ENCODE measurements at regions not wholly inside any gene's neighbourhood (a gene's known extent, or its start where the extent isn't known, plus 50 kb on each side); places are given as distances from the start of the nearest gene placed in this dataset.

GRCh38 chr4:152083338-152083737 lies 322.5 kb upstream of the GATB start:
- TF ChIP-seq, protein P1, sequence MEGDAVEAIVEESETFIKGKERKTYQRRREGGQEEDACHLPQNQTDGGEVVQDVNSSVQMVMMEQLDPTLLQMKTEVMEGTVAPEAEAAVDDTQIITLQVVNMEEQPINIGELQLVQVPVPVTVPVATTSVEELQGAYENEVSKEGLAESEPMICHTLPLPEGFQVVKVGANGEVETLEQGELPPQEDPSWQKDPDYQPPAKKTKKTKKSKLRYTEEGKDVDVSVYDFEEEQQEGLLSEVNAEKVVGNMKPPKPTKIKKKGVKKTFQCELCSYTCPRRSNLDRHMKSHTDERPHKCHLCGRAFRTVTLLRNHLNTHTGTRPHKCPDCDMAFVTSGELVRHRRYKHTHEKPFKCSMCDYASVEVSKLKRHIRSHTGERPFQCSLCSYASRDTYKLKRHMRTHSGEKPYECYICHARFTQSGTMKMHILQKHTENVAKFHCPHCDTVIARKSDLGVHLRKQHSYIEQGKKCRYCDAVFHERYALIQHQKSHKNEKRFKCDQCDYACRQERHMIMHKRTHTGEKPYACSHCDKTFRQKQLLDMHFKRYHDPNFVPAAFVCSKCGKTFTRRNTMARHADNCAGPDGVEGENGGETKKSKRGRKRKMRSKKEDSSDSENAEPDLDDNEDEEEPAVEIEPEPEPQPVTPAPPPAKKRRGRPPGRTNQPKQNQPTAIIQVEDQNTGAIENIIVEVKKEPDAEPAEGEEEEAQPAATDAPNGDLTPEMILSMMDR (IDR thresholded peaks at IDR 0.05; ENCODE audit: low read depth, low read length, poor library complexity, severe bottlenecking) = no peak
- TF ChIP-seq EZH2phosphoT487 (IDR thresholded peaks at IDR 0.05; ENCODE audit: borderline replicate concordance, low read length) = no peak
- no peaks in the 10 kb centered on the region for H3K36me3 ChIP-seq (ENCODE audit: control insufficient read depth, low read length)
- H3K9me3 ChIP-seq (ENCODE audit: control insufficient read depth, insufficient read depth, low read length) = peaks cover 8% of the 10 kb centered on the region; the same call in 1 of the 2 replicates
- no peaks in the 10 kb centered on the region for H3K79me2 ChIP-seq (ENCODE audit: control insufficient read depth, low read length)
- no peak overlapping the region for H3K27ac ChIP-seq (ENCODE audit: low read depth, low read length)
- no peaks in the 10 kb centered on the region for H3F3A ChIP-seq (ENCODE audit: control insufficient read depth, insufficient read depth)
- no peak overlapping the region for H3K4me2 ChIP-seq (ENCODE audit: low read length)
- no peaks in the 10 kb centered on the region for H4K20me1 ChIP-seq (ENCODE audit: control insufficient read depth, insufficient read depth, low read depth, low read length)
- peaks cover 18% of the 10 kb centered on the region for H3K4me1 ChIP-seq (ENCODE audit: control insufficient read depth, low read length)
- H3K9me2 ChIP-seq (replicated peaks; ENCODE audit: control insufficient read depth, low read length) = no peaks in the 10 kb centered on the region
- no peaks in the 10 kb centered on the region for H3K27me3 ChIP-seq (ENCODE audit: control insufficient read depth, low read length)
- H3K4me3 ChIP-seq (ENCODE audit: low read length) = no peak overlapping the region

- H3K4me2 ChIP-seq (ENCODE audit: low read length) = no peak overlapping the region
- no peaks in the 10 kb centered on the region for H3F3A ChIP-seq (ENCODE audit: control insufficient read depth, insufficient read depth)
- no peak overlapping the region for H3K4me3 ChIP-seq (ENCODE audit: low read length)
- TF ChIP-seq, protein P1 (IDR thresholded peaks at IDR 0.05; ENCODE audit: low read depth, low read length, poor library complexity, severe bottlenecking) = no peak
- no peak for TF ChIP-seq EZH2phosphoT487 (IDR thresholded peaks at IDR 0.05; ENCODE audit: borderline replicate concordance, low read length)
- no peak overlapping the region for H3K27ac ChIP-seq (ENCODE audit: low read depth, low read length)
- H3K9me2 ChIP-seq (replicated peaks; ENCODE audit: control insufficient read depth, low read length) = no peaks in the 10 kb centered on the region
- H3K4me1 ChIP-seq (ENCODE audit: control insufficient read depth, low read length) = peaks cover 18% of the 10 kb centered on the region
- H3K9me3 ChIP-seq (ENCODE audit: control insufficient read depth, insufficient read depth, low read length) = peaks cover 8% of the 10 kb centered on the region; the same call in 1 of the 2 replicates
- H4K20me1 ChIP-seq (ENCODE audit: control insufficient read depth, insufficient read depth, low read depth, low read length) = no peaks in the 10 kb centered on the region
- H3K79me2 ChIP-seq (ENCODE audit: control insufficient read depth, low read length) = no peaks in the 10 kb centered on the region
- H3K27me3 ChIP-seq (ENCODE audit: control insufficient read depth, low read length) = no peaks in the 10 kb centered on the region
- H3K36me3 ChIP-seq (ENCODE audit: control insufficient read depth, low read length) = no peaks in the 10 kb centered on the region
These were observed 320.2 kb upstream of the GATB start for GRCh38 chr4:152081024-152081423.

DNA sequence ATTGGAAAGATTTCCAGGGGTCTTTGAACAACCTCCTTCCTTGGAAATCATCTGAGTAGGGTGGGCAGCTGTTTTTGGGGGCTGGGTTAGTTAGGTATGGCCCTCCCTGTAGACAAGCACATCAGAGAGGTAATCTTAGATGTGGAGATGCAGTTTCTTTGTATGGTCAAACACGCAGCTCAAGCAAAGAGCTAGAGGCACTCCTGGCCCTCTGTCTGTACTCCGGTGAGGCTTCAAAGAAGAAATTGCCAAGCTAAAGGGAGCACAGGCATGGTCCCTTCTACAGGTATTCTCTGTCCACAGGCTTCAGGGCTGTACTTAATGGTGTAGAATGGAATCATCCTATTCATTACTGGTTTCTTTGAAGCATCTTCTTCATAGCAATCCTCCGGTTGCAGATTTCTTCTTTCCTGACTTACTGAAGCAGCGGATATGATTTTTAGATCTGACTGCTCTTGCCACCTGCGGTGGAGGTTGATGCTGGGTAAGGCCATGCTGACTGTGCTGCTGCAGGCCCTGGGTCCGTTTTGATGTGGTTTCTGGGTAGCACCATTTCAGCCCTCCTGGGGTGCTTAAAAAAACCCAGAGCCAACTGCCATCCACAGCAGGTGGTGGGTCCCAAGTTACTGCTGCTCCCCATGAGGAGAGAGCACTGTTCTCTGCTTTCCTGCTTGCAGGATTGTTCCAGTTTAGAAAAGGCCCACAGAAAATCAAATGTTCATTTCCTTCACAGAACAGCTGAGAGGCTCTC lies 318.9 kb upstream of the GATB start:
- no peaks in the 10 kb centered on the region for H4K20me1 ChIP-seq (ENCODE audit: control insufficient read depth, insufficient read depth, low read depth, low read length)
- H3K4me3 ChIP-seq (ENCODE audit: low read length) = no peak overlapping the region
- no peak overlapping the region for H3K27ac ChIP-seq (ENCODE audit: low read depth, low read length)
- no peaks in the 10 kb centered on the region for H3K36me3 ChIP-seq (ENCODE audit: control insufficient read depth, low read length)
- H3K4me2 ChIP-seq (ENCODE audit: low read length) = peak overlapping the region; percentile 42
- no peaks in the 10 kb centered on the region for H3F3A ChIP-seq (ENCODE audit: control insufficient read depth, insufficient read depth)
- H3K79me2 ChIP-seq (ENCODE audit: control insufficient read depth, low read length) = no peaks in the 10 kb centered on the region
- peaks cover 8% of the 10 kb centered on the region; the same call in 1 of the 2 replicates for H3K9me3 ChIP-seq (ENCODE audit: control insufficient read depth, insufficient read depth, low read length)
- H3K27me3 ChIP-seq (ENCODE audit: control insufficient read depth, low read length) = no peaks in the 10 kb centered on the region
- TF ChIP-seq EZH2phosphoT487 (IDR thresholded peaks at IDR 0.05; ENCODE audit: borderline replicate concordance, low read length) = no peak
- TF ChIP-seq, protein P1 (IDR thresholded peaks at IDR 0.05; ENCODE audit: low read depth, low read length, poor library complexity, severe bottlenecking) = no peak
- H3K4me1 ChIP-seq (ENCODE audit: control insufficient read depth, low read length) = peaks cover 18% of the 10 kb centered on the region
- H3K9me2 ChIP-seq (replicated peaks; ENCODE audit: control insufficient read depth, low read length) = no peaks in the 10 kb centered on the region

Data from DOHH2 (cell line).